ENCODE measurements at regions not wholly inside any gene's neighbourhood (a gene's known extent, or its start where the extent isn't known, plus 50 kb on each side); places are given as distances from the start of the nearest gene placed in this dataset.

- no peak for DNase-seq (ENCODE audit: low read depth in 2 of 2)
Observed at GRCh38 chr2:43034242-43034619, 192.2 kb downstream of the ZFP36L2 start.

DNA sequence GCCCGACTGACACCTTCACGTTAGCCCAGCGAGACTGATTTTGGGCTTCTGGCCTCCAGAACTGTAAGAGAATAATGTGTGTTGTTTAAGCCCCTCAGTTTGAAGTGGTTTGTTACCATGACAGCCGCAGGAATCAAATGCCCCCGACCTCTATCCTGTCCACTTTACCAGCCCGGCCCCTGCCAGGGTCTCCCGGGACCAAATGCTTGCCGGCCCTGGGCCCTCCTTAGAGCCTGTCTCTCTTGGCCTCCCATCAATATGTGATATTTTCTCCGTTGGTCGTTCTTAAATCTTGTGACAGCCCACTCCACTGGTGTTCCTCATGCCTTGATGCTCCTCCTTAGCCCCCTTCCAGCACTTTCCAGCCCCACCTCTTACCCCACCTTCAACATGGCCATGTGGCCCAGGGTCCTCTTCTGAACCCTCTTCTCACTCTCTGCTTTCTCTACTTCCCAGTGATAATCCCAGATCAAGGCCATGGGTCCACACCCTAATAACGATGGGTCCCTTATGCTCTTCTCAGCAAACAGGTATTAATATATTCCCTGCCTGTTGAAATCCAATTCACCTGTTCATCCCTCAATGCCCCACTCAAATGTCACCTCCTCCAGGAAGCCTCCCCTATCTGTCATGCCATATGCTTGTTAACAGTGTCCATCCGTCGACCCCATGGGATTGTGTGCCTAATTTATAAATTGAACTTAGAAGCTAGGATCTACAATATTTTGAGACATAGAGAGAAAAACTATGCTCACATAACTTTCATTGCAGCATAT lies 192.8 kb downstream of the ZFP36L2 start:
- no peak for DNase-seq (ENCODE audit: low read depth in 2 of 2)

GRCh38 chr2:43033016-43033270 lies 193.5 kb downstream of the ZFP36L2 start:
- no peak for DNase-seq (ENCODE audit: low read depth in 2 of 2)

DNA sequence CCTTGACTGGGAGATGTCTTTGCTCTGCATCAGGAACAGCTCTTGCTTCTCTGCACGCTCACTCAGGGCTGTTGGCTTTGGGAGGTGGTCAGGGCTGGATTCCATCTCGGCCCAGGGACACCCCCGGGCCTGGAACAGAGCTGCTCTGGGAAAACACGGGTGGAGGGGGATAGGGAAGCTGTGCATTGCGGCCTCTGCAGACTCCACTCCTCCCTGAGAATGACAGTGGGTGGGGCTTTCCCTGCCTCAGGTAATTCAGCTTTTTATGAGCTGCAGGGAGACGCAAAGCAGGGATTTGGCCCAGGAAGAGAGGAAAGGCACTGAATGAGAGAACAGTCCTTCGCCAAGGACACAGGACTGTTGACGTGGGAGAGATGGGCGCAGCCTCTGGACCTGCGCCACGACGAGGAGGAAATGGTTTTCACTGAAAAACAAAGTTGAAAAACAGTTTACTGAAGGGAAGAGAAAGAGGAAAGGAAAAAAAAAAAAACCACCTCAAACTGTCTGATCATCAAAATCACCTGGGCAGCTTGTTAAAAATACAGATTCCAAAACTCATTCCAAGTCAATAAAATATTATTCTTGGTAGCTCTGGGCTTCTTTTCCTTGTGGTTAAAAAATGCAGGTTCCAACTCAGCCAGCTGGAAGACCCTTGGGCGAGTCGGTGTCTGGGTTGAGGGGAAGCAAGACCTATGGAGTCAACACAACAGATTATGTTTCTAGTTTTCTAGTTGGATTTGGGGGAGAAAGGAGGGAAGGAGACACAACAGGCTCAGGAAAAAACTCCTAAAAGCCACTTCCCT lies 194.0 kb downstream of the ZFP36L2 start:
- no peak for DNase-seq (ENCODE audit: low read depth in 2 of 2)

DNA sequence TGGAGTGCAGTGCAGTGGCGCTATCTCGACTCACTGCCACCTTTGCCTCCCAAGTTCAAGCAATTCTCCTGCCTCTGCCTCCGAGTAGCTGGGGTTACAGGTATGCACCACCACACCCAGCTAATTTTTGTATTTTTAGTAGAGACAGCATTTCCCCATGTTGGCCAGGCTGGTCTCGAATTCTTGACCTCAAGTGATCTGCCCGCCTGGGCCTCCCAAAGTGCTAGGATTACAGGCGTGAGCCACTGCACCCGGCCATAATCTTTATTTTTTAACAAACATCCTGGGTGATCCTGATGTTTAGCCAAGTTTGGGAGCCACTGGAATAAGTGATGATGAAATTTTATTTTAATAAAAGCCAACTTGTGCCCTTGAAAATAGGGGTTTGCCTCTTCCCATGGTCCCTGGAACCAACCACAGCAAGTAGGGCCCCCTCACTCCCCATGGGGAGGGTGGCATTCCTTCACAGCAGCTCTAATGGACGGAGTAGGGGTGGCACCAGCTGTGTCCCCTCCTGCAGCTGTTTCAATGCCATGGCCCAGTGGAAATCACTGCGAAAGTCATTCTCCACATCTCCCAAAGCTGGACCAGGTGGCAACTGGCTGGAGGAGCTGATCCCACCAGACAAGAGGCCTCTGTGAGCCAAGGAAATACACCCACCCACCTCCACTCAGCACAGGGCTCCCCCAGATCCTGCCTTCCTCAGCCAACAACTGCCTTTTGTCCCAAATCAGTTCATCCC lies 194.8 kb downstream of the ZFP36L2 start:
- DNase-seq (ENCODE audit: low read depth in 2 of 2) = no peak

GRCh38 chr2:43030551-43031307 lies 195.7 kb downstream of the ZFP36L2 start:
- DNase-seq (ENCODE audit: low read depth in 2 of 2) = no peak

- no peak for DNase-seq (ENCODE audit: low read depth in 2 of 2)
Observed at GRCh38 chr2:43029186-43029585, 197.2 kb downstream of the ZFP36L2 start.

- no peak for DNase-seq (ENCODE audit: low read depth in 2 of 2)
Observed at GRCh38 chr2:43028188-43028587, 198.2 kb downstream of the ZFP36L2 start.

DNA sequence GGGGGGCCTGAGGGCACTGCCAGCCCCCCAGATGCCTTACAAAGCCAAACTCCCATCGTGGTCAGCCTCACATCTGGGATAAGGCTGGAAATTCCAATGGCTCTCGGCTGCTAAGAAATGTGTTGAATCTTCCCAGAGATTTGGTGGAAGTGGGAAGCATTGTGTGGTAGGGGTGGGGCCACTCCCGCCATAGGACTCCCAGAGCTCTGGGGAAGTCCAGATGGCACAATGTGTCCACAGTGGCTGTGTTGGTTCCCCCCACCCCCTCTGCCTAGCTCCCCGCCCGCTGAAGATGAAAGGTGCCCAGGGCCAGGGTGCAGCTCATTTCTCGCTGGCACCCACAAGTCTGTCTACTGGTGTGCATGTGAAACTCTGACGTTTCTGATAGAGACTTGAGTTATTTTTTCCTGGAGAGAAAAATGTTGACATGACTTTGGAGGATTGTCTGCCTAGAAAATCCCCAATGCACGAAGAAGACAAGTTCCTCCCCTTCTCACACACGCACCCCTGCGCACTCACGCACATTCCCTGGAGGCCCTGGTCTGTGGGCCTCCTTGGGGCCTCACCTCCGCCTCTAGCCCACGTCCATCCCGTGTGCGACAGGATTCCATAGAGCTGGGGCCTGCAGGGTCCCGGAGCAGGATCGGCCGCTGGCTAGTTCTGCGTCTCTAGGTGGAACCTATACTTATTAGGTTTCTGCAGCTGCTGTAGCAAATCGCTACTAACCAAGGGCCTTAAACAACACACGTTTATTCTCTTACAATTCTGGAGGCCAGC lies 199.1 kb downstream of the ZFP36L2 start:
- DNase-seq (ENCODE audit: low read depth in 2 of 2) = no peak

DNA sequence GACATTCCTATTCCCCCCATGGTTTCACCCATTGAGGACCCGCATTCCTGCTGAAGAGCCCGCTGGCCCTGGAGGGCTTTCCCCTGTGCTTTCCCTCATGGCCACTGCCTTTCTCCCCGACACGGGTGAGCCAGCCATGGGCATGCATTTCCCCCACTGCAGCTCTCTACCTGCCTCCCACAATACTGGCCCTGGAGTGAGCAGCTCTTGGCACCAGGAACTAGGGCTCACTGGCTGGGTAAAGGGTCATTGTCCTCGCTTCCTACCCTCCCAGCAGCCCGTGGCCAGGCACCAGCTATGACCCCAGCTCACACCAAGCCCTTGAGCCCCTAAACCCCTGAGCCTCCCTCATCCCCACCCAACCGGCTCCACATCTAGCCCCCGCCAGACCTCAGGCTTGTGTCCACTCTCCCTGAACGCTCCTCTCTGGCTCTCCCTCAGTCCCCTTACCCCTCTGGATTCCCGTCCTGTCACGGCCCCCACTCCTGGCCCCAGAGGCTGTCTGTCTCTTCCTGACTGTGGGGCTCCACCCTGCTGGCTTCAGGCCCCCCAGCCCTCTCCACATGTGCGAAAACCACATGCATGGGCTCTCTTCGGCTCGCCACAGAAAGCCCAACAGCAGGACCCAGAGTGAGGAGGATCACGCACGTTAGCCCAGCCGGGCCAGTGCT lies 199.8 kb downstream of the ZFP36L2 start:
- no peak for DNase-seq (ENCODE audit: low read depth in 2 of 2)

DNA sequence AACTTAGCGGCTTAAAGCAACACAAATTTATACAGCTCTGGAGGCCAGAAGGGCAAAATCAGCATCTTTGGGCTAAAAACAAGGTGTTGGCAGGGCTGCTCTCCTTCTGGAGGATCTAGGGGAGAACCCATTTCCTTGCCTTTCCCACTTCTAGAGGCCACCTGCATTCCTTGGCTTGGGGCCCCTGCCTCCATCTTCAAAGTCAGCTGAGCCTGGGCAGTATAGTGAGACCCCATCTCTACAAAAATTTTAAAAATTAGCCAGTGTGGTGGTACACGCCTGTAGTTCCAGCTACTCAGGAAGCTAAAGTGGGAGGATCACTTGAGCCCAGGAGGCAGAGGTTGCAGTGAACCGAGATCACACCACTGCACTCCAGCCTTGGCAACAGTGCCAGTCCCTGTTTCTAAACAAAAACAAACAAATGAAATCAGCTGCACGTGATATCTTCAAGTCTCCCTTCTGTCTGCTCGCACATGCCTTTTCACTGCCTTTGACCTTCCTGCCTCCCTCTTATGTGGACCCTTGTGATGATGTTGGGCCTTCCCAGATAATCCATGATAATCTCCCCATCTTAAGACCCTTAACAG lies 200.6 kb downstream of the ZFP36L2 start:
- DNase-seq (ENCODE audit: low read depth in 2 of 2) = no peak

DNA sequence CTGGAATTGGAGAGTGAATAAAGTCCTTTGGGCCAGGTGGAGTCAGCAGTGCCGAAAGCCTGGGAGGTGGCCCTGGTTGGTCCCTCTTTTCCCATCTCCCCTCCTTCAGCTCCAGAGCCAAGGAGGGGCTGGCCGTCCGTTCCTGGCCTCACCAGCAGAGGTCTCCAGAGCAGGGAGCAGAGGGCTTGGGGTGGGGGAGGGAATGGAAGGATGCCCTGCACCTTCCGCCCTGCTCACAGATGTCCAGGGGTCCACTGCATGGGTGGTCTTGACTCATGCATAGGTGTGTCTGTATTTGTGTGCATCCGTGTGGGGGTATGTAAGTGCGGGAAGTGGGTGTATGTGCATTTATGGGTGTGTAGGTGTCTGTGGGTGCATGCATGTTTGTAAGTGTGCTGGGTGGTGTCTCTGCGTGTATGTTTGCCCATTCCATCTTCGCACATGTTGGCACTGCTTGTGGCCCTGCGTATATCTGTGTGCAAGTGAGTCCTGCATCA lies 201.8 kb downstream of the ZFP36L2 start:
- DNase-seq (ENCODE audit: low read depth in 2 of 2) = no peak

DNA sequence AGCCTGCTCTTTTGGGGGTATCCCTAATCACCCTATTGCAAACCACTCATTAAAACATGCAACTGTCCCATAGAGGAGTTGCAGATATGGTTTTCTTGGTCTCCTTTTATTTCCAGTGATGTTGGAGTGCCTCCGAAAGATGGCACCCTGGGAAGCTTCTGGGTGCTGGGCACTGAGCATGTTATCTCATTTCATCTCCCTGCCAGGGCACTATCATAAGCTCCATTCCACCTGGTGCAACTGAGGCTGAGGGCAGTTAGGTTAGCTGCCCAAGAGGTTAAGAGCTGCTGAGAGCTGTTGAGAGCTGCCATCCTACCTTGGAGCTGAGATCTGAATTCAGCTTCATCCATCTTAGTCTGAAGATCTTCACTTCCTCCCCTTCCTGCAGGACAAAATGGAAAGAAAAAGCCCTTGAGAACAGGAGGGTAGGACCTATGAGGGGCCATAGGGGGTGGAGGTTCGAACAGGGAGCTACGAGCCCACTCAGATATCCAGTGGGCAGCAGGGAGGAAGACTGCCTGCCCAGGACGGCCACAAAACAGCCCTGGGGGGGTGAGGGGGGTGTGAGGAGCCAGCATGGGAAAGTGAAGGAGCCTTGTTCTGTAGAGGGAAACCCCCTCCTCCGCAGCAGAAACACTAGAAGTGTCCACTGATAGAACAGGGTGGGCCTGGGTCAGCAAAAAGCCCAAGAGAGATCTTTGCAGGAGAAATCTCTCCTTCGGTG lies 202.5 kb downstream of the ZFP36L2 start:
- DNase-seq (ENCODE audit: low read depth in 2 of 2) = no peak

GRCh38 chr2:43022896-43023295 lies 203.5 kb downstream of the ZFP36L2 start:
- DNase-seq (ENCODE audit: low read depth in 2 of 2) = no peak

- DNase-seq (ENCODE audit: low read depth in 2 of 2) = no peak
Observed at GRCh38 chr2:43021791-43022509, 204.5 kb downstream of the ZFP36L2 start.

- DNase-seq (ENCODE audit: low read depth in 2 of 2) = no peak
Observed at GRCh38 chr2:43020990-43021669, 205.3 kb downstream of the ZFP36L2 start.

- no peak for DNase-seq (ENCODE audit: low read depth in 2 of 2)
Observed at GRCh38 chr2:43020296-43020695, 206.1 kb downstream of the ZFP36L2 start.

DNA sequence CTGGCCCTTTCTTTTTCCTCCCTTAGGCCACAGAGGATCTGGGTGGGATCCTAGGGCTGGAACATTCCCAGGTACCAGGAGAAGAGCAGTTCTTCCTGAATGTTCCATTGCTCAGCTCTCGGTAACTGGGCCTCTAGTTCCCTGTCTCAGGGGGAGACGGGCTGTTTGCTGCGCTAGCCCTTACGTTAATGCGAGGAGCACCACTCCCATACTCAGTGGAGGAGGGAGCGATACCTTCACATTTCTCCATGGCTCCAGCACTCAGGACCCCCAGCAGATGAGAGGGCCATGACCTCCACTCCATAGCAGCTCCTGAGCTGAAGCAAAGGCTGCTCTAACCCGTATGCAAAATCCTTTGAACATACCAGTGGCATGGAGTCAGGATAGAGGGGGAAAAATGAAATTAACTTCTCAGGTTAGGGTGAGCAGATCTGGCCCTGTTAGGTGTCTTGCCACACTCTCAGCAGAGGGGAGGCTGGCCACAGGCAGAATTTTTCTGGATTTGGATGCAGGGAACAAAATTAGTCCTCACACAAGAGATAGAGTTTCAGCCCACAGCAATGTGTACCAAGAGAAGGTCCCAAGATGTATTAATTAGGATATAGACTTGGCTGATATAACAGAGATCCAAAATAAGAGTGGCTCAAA lies 206.7 kb downstream of the ZFP36L2 start:
- DNase-seq (ENCODE audit: low read depth in 2 of 2) = no peak
